MM.1S (cell line): ENCODE measurements at regions not wholly inside any gene's neighbourhood (a gene's known extent, or its start where the extent isn't known, plus 50 kb on each side); places are given as distances from the start of the nearest gene placed in this dataset.

ENCODE experiments used
- DNase-seq: peaks from one replicate; pipeline ENCODE4 v3.0.0-alpha.2; 2015
- H2AFZ ChIP-seq: fragments of 300-600 bp; sonication (generic); 2 replicates; pipeline ENCODE4 v1.6.0; 2016; ENCODE audit warnings: antibody characterized with exemption, low read length
- H3F3A ChIP-seq: fragments of 300-600 bp; sonication (generic); 2 replicates; pipeline ENCODE4 v1.6.1; 2016; ENCODE audit warnings: mild to moderate bottlenecking, antibody characterized with exemption, low read length, moderate library complexity, mixed read lengths; ENCODE audit not compliant: insufficient read depth
- H3K27ac ChIP-seq: fragments of 300-600 bp; sonication (generic); 2 replicates; pipeline ENCODE4 v1.5.1; 2016; ENCODE audit warnings: mild to moderate bottlenecking, low read length
- H3K27me3 ChIP-seq: fragments of 300-600 bp; sonication (generic); replicated peaks from 2 replicates; pipeline ENCODE4 v1.6.0; 2016; ENCODE audit warnings: low read length; ENCODE audit not compliant: insufficient read depth
- H3K36me3 ChIP-seq: fragments of 300-600 bp; sonication (generic); replicated peaks from 2 replicates; pipeline ENCODE4 v1.6.1; 2016; ENCODE audit warnings: mild to moderate bottlenecking, low read length, mixed read lengths; ENCODE audit not compliant: insufficient read depth
- H3K4me1 ChIP-seq: fragments of 300-600 bp; sonication (generic); 2 replicates; pipeline ENCODE4 v1.6.1; 2016; ENCODE audit warnings: low read length, mixed read lengths
- H3K4me2 ChIP-seq: fragments of 300-600 bp; sonication (generic); 2 replicates; pipeline ENCODE4 v1.6.0; 2016; ENCODE audit warnings: low read depth, low read length
- H3K4me3 ChIP-seq: fragments of 300-600 bp; sonication (generic); 2 replicates; pipeline ENCODE4 v1.5.1; 2016; ENCODE audit warnings: low read length, mixed read lengths
- H3K79me2 ChIP-seq: fragments of 300-600 bp; sonication (generic); 2 replicates; pipeline ENCODE4 v1.6.1; 2016; ENCODE audit warnings: mixed run types, low read length, mixed read lengths
- H3K9ac ChIP-seq: fragments of 300-600 bp; sonication (generic); 2 replicates; pipeline ENCODE4 v1.6.1; 2016; ENCODE audit warnings: low read length, mixed read lengths
- H3K9me2 ChIP-seq: fragments of 300-600 bp; sonication (generic); replicated peaks from 2 replicates; pipeline ENCODE4 v1.6.1; 2016; ENCODE audit warnings: mild to moderate bottlenecking, low read length, mixed read lengths; ENCODE audit not compliant: insufficient read depth
- H3K9me3 ChIP-seq: fragments of 300-600 bp; sonication (generic); replicated peaks from 2 replicates; pipeline ENCODE4 v1.6.1; 2016; ENCODE audit warnings: mild to moderate bottlenecking, low read length, mixed read lengths; ENCODE audit not compliant: insufficient read depth
- H4K20me1 ChIP-seq: fragments of 300-600 bp; sonication (generic); 2 replicates; pipeline ENCODE4 v1.6.1; 2016; ENCODE audit warnings: mild to moderate bottlenecking, low read length, moderate library complexity, mixed read lengths; ENCODE audit not compliant: insufficient read depth
- EZH2 ChIP-seq: fragments of 300-600 bp; sonication (generic); optimal IDR thresholded peaks from 2 replicates; pipeline ENCODE3; 2017; ENCODE audit warnings: low read depth, mild to moderate bottlenecking, antibody characterized with exemption, low read length, mixed read lengths
- EZH2phosphoT487 ChIP-seq: fragments of 300-600 bp; sonication (generic); IDR thresholded peaks from 2 replicates; pipeline ENCODE4 v1.6.1; 2018; ENCODE audit warnings: antibody characterized with exemption, low read length
- TF ChIP-seq, protein P1 (sequence below): fragments of 300-600 bp; sonication (generic); IDR thresholded peaks from 2 replicates; pipeline ENCODE4 v1.5.1; 2016; ENCODE audit warnings: antibody characterized with exemption, low read length, mixed read lengths

GRCh38 chr1:56434025-56434424 lies 145.3 kb downstream of the PLPP3 start:
- Histone ChIP-seq H2AFZ (no peak overlapping the region), H3K9me3 (no peaks in the 10 kb centered on the region), H3K4me2 (no peak overlapping the region), H3K4me1 (no peaks in the 10 kb centered on the region), H3K9ac (no peak overlapping the region), H3K4me3 (no peak overlapping the region), H3K36me3 (no peaks in the 10 kb centered on the region), H4K20me1 (no peaks in the 10 kb centered on the region), H3K27me3 (no peaks in the 10 kb centered on the region), H3K79me2 (no peaks in the 10 kb centered on the region), H3F3A (no peaks in the 10 kb centered on the region), H3K9me2 (no peaks in the 10 kb centered on the region), H3K27ac (no peak overlapping the region)
- DNase-seq, result no peak
- TF ChIP-seq EZH2 (no peak), EZH2phosphoT487 (no peak)
- TF ChIP-seq, protein P1, sequence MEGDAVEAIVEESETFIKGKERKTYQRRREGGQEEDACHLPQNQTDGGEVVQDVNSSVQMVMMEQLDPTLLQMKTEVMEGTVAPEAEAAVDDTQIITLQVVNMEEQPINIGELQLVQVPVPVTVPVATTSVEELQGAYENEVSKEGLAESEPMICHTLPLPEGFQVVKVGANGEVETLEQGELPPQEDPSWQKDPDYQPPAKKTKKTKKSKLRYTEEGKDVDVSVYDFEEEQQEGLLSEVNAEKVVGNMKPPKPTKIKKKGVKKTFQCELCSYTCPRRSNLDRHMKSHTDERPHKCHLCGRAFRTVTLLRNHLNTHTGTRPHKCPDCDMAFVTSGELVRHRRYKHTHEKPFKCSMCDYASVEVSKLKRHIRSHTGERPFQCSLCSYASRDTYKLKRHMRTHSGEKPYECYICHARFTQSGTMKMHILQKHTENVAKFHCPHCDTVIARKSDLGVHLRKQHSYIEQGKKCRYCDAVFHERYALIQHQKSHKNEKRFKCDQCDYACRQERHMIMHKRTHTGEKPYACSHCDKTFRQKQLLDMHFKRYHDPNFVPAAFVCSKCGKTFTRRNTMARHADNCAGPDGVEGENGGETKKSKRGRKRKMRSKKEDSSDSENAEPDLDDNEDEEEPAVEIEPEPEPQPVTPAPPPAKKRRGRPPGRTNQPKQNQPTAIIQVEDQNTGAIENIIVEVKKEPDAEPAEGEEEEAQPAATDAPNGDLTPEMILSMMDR, result no peak

DNA sequence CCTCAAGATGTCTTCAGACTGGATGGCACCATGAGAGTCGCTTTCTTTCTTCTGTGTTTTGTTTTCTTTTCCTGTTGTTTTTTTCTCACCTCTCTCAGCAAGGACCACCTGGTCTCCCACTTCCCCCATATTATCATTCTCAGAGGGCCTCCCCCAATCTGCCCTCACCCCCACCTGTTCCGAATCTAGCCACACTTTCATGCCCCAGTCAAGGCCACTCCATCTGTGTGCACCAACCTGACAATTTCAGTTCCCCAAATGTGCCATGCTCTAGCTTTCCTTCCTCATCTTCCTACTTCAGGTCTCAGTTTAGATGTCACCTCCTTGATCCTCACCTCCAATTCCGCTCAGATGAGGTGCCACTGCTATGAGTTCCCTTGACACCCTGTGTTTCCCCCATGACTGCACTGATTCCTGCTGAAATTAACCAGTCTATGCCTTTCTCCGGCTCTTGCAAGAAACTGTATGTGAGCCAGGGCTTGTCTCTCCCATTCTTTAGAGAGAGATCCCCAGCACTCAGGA lies 146.2 kb downstream of the PLPP3 start:
- Histone ChIP-seq H3K9ac (no peak overlapping the region), H3K4me3 (no peak overlapping the region), H3K9me2 (no peaks in the 10 kb centered on the region), H3K4me1 (no peaks in the 10 kb centered on the region), H3K9me3 (no peaks in the 10 kb centered on the region), H3F3A (no peaks in the 10 kb centered on the region), H3K79me2 (no peaks in the 10 kb centered on the region), H3K36me3 (no peaks in the 10 kb centered on the region), H3K27ac (no peak overlapping the region), H3K4me2 (no peak overlapping the region), H4K20me1 (no peaks in the 10 kb centered on the region), H3K27me3 (no peaks in the 10 kb centered on the region), H2AFZ (no peak overlapping the region)
- TF ChIP-seq EZH2phosphoT487 (no peak), EZH2 (no peak)
- TF ChIP-seq, protein P1, result no peak
- DNase-seq, result no peak

- H2AFZ ChIP-seq, result no peak overlapping the region
- no peaks in the 10 kb centered on the region for H3K27me3 ChIP-seq
- no peak overlapping the region for H3K27ac ChIP-seq
- no peaks in the 10 kb centered on the region for H3K4me1 ChIP-seq
- no peaks in the 10 kb centered on the region for H3F3A ChIP-seq
- H3K79me2 ChIP-seq, result no peaks in the 10 kb centered on the region
- no peaks in the 10 kb centered on the region for H4K20me1 ChIP-seq
- no peak overlapping the region for H3K4me3 ChIP-seq
- no peak overlapping the region for H3K9ac ChIP-seq
- H3K36me3 ChIP-seq, result no peaks in the 10 kb centered on the region
- no peaks in the 10 kb centered on the region for H3K9me2 ChIP-seq
- DNase-seq, result no peak
- no peaks in the 10 kb centered on the region for H3K9me3 ChIP-seq
- H3K4me2 ChIP-seq, result no peak overlapping the region
- TF ChIP-seq, protein P1, result no peak
- no peak for TF ChIP-seq EZH2
- no peak for TF ChIP-seq EZH2phosphoT487
Measured at GRCh38 chr1:56432166-56432971, 147.0 kb downstream of the PLPP3 start.
